ENCODE measurements at regions not wholly inside any gene's neighbourhood (a gene's known extent, or its start where the extent isn't known, plus 50 kb on each side); places are given as distances from the start of the nearest gene placed in this dataset.

- H3K27ac ChIP-seq (ENCODE audit: insufficient read length, low read depth, low read length) = no peak overlapping the region
- no peaks in the 10 kb centered on the region for H3K23me2 ChIP-seq (ENCODE audit: insufficient read length, low read depth, low read length, poor library complexity, severe bottlenecking)
Measured at GRCh38 chrX:14363728-14364127, 165.6 kb upstream of the GLRA2 start.

More at GRCh38 chrX:14363728-14364127, 165.6 kb upstream of the GLRA2 start:
- Histone ChIP-seq H2BK20ac (ENCODE audit: low read depth, low read length, poor library complexity, severe bottlenecking) (no peak overlapping the region), H2BK120ac (ENCODE audit: low read depth, low read length, poor library complexity, severe bottlenecking) (no peak overlapping the region), H3K9ac (ENCODE audit: extremely low read depth, insufficient read length, low read length) (no peak overlapping the region), H3K14ac (ENCODE audit: insufficient read depth, low read length) (no peak overlapping the region), H3K79me1 (ENCODE audit: insufficient read depth, low read depth, low read length, poor library complexity, severe bottlenecking) (no peaks in the 10 kb centered on the region), H2BK5ac (ENCODE audit: insufficient read length, low read length) (no peak overlapping the region), H3K9me3 (ENCODE audit: control insufficient read depth, low read depth, low read length) (no peaks in the 10 kb centered on the region), H2BK12ac (ENCODE audit: insufficient read length, low read depth, low read length) (no peak overlapping the region), H3K23ac (ENCODE audit: insufficient read length, low read depth, low read length) (no peak overlapping the region), H2AK5ac (ENCODE audit: insufficient read length, low read length) (no peak overlapping the region), H3K27me3 (ENCODE audit: insufficient read depth, low read length) (no peaks in the 10 kb centered on the region), H3K4me1 (ENCODE audit: insufficient read depth, low read length) (no peaks in the 10 kb centered on the region; the same call in 1 of the 2 replicates), H2AFZ (ENCODE audit: low read length) (no peak overlapping the region), H3K56ac (ENCODE audit: insufficient read length, low read depth, low read length) (no peak overlapping the region), H4K20me1 (ENCODE audit: control insufficient read depth, insufficient read depth, insufficient read length) (no peaks in the 10 kb centered on the region), H2BK15ac (ENCODE audit: low read depth, low read length) (no peak overlapping the region), H4K5ac (ENCODE audit: insufficient read length, low read depth, low read length) (no peak overlapping the region), H4K8ac (replicated peaks; ENCODE audit: insufficient read length, low read depth, low read length) (no peak overlapping the region), H3T11ph (ENCODE audit: low read length) (no peak overlapping the region), H3K79me2 (ENCODE audit: insufficient read depth, low read length) (no peaks in the 10 kb centered on the region), H3K4ac (ENCODE audit: low read depth, low read length) (no peak overlapping the region), H3K18ac (ENCODE audit: insufficient read length, low read depth, low read length) (no peak overlapping the region), H3K4me2 (ENCODE audit: insufficient read depth, insufficient read length, low read length) (no peak overlapping the region), H4K91ac (ENCODE audit: insufficient read length, low read depth, low read length) (no peak overlapping the region)
- WGBS (ENCODE audit: extremely low coverage, insufficient read length, low lambda C conversion rate) = no CpG with 5 or more reads among the region's 4 CpGs
- Mint-ChIP-seq H3K9me3 (peaks cover 37 to 45% of the 10 kb centered on the region in 2 experiments), H3K4me1 (peaks cover 31 to 33% of the 10 kb centered on the region in 2 experiments), H3K27ac (no peak overlapping the region), H3K4me3 (no peak overlapping the region), H3K27me3 (ENCODE audit: low read depth) (no peaks in the 10 kb centered on the region), H3K36me3 (ENCODE audit: insufficient read depth in 1 of 3, low read depth in 3 of 3) (peaks cover 3 to 12% (median 4%) of the 10 kb centered on the region in 3 experiments)
- no peak for DNase-seq
- no peak for TF ChIP-seq CTCF (conservative IDR thresholded peaks at IDR 0.05)
